ENCODE measurements at regions not wholly inside any gene's neighbourhood (a gene's known extent, or its start where the extent isn't known, plus 50 kb on each side); places are given as distances from the start of the nearest gene placed in this dataset.
"Not testable (repeated sequence)": the region's sequence is repeated elsewhere in the genome, so short reads cannot be mapped to it uniquely, and the experiment has no call there.

GRCh38 chr5:103990064-103990463, 427.5 kb upstream of the NUDT12 start:
- no peak overlapping the region for H3K4me3 ChIP-seq (ENCODE audit: low read depth, low read length)
- TF ChIP-seq CTCF (IDR thresholded peaks at IDR 0.05; ENCODE audit: low read depth, low read length), result no peak
- DNase-seq (ENCODE audit: low read depth, low spot score), result no peak
- in situ Hi-C loops (cut with HindIII; ENCODE audit: low sequenced_read_pairs), result no loop called here

- in situ Hi-C loops (cut with HindIII; ENCODE audit: low sequenced_read_pairs), result no loop called here
- H3K4me3 ChIP-seq (ENCODE audit: low read depth, low read length), result no peak overlapping the region
- no peak for DNase-seq (ENCODE audit: low read depth, low spot score)
- TF ChIP-seq CTCF (IDR thresholded peaks at IDR 0.05; ENCODE audit: low read depth, low read length), result no peak
Measured at GRCh38 chr5:103981592-103981991, 419.0 kb upstream of the NUDT12 start.

- in situ Hi-C loops (cut with HindIII; ENCODE audit: low sequenced_read_pairs), result no loop called here
- no peak for DNase-seq (ENCODE audit: low read depth, low spot score)
- TF ChIP-seq CTCF (IDR thresholded peaks at IDR 0.05; ENCODE audit: low read depth, low read length), result peak; percentile 33
- H3K4me3 ChIP-seq (ENCODE audit: low read depth, low read length), result no peak overlapping the region
Measured at GRCh38 chr5:103973669-103974068, 411.1 kb upstream of the NUDT12 start.

GRCh38 chr5:103966295-103966694, 403.7 kb upstream of the NUDT12 start:
- H3K4me3 ChIP-seq (ENCODE audit: low read depth, low read length); DNase-seq (ENCODE audit: low read depth, low spot score); in situ Hi-C loops (cut with HindIII; ENCODE audit: low sequenced_read_pairs): not testable (repeated sequence)

- no peak for TF ChIP-seq CTCF (IDR thresholded peaks at IDR 0.05; ENCODE audit: low read depth, low read length)
- in situ Hi-C loops (cut with HindIII; ENCODE audit: low sequenced_read_pairs), result no loop called here
- no peak overlapping the region for H3K4me3 ChIP-seq (ENCODE audit: low read depth, low read length)
- DNase-seq (ENCODE audit: low read depth, low spot score), result no peak
Measured at GRCh38 chr5:103962023-103962422, 399.4 kb upstream of the NUDT12 start.

- no peak for TF ChIP-seq CTCF (IDR thresholded peaks at IDR 0.05; ENCODE audit: low read depth, low read length)
- no peak overlapping the region for H3K4me3 ChIP-seq (ENCODE audit: low read depth, low read length)
- DNase-seq (ENCODE audit: low read depth, low spot score), result no peak
- in situ Hi-C loops (cut with HindIII; ENCODE audit: low sequenced_read_pairs), result no loop called here
Measured at GRCh38 chr5:103953601-103954382, 391.2 kb upstream of the NUDT12 start.

GRCh38 chr5:103951776-103952175, 389.2 kb upstream of the NUDT12 start:
- TF ChIP-seq CTCF (IDR thresholded peaks at IDR 0.05; ENCODE audit: low read depth, low read length), result no peak
- DNase-seq (ENCODE audit: low read depth, low spot score), result no peak
- no peak overlapping the region for H3K4me3 ChIP-seq (ENCODE audit: low read depth, low read length)
- in situ Hi-C loops (cut with HindIII; ENCODE audit: low sequenced_read_pairs), result no loop called here
